HG03280 (cell line): ENCODE measurements at regions not wholly inside any gene's neighbourhood (a gene's known extent, or its start where the extent isn't known, plus 50 kb on each side); places are given as distances from the start of the nearest gene placed in this dataset.

Experiments
- ATAC-seq: cut with Tn5 transposase; IDR thresholded peaks from one replicate; pipeline ENCODE4 v1.9.1; 2021; ENCODE audit warnings: mild to moderate bottlenecking, moderate library complexity; ENCODE audit not compliant: unreplicated experiment

- ATAC-seq, result peak; percentile 55
These were observed 52.0 kb upstream of the RNU6-8 start for GRCh38 chr14:32254952-32255679.

- no peak for ATAC-seq
These were observed 52.7 kb upstream of the RNU6-8 start for GRCh38 chr14:32255789-32256188.

GRCh38 chr14:32256576-32256975 is 53.5 kb upstream of the RNU6-8 start:
- ATAC-seq, result no peak

- no peak for ATAC-seq
These were observed 55.4 kb upstream of the RNU6-8 start for GRCh38 chr14:32258336-32258993.

GRCh38 chr14:32259368-32260013 is 56.4 kb upstream of the RNU6-8 start:
- ATAC-seq, result peak; percentile 67

- no peak for ATAC-seq
These were observed 61.0 kb upstream of the RNU6-8 start for GRCh38 chr14:32263939-32264567.

- ATAC-seq, result no peak
These were observed 62.5 kb upstream of the RNU6-8 start for GRCh38 chr14:32265584-32265983.

GRCh38 chr14:32277998-32278397 is 51.1 kb upstream of the AKAP6 start:
- no peak for ATAC-seq
